Activated CD4-positive, CD25-positive, alpha-beta regulatory T cell treated with anti-CD3 and anti-CD28 coated beads, Interleukin-2, amount 50 U/mL, for 16 hours (primary cell): ENCODE measurements at regions not wholly inside any gene's neighbourhood (a gene's known extent, or its start where the extent isn't known, plus 50 kb on each side); places are given as distances from the start of the nearest gene placed in this dataset.

Experiments used
- DNase-seq: peaks from one replicate; pipeline ENCODE4 v3.0.0-alpha.2; 2020; ENCODE audit warnings: low read depth, low spot score

- DNase-seq: no peak
Observed at GRCh38 chr9:106600955-106601560, 261.9 kb upstream of the ZNF462 start.

GRCh38 chr9:106602344-106602743 lies 260.6 kb upstream of the ZNF462 start:
- DNase-seq: no peak

GRCh38 chr9:106613250-106613737 lies 249.7 kb upstream of the ZNF462 start:
- no peak for DNase-seq

GRCh38 chr9:106615118-106615889 lies 247.7 kb upstream of the ZNF462 start:
- no peak for DNase-seq

GRCh38 chr9:106616026-106616425 lies 246.9 kb upstream of the ZNF462 start:
- DNase-seq: no peak

GRCh38 chr9:106616851-106617345 lies 246.1 kb upstream of the ZNF462 start:
- DNase-seq: no peak

GRCh38 chr9:106619211-106619610 lies 243.8 kb upstream of the ZNF462 start:
- DNase-seq: no peak

- no peak for DNase-seq
Observed at GRCh38 chr9:106620081-106620480, 242.9 kb upstream of the ZNF462 start.

- DNase-seq: no peak
Observed at GRCh38 chr9:106620866-106621265, 242.1 kb upstream of the ZNF462 start.

- DNase-seq: no peak
Observed at GRCh38 chr9:106621313-106622163, 241.4 kb upstream of the ZNF462 start.

GRCh38 chr9:106622164-106622487 lies 240.8 kb upstream of the ZNF462 start:
- DNase-seq: no peak

GRCh38 chr9:106623558-106623957 lies 239.4 kb upstream of the ZNF462 start:
- DNase-seq: no peak

GRCh38 chr9:106625259-106625789 lies 237.6 kb upstream of the ZNF462 start:
- DNase-seq: no peak

GRCh38 chr9:106626936-106627335 lies 236.0 kb upstream of the ZNF462 start:
- DNase-seq: no peak

GRCh38 chr9:106632621-106633020 lies 230.3 kb upstream of the ZNF462 start:
- no peak for DNase-seq

- DNase-seq: no peak
Observed at GRCh38 chr9:106634183-106634582, 228.8 kb upstream of the ZNF462 start.

GRCh38 chr9:106634641-106635040 lies 228.3 kb upstream of the ZNF462 start:
- no peak for DNase-seq

- no peak for DNase-seq
Observed at GRCh38 chr9:106637486-106637885, 225.5 kb upstream of the ZNF462 start.

- no peak for DNase-seq
Observed at GRCh38 chr9:106639873-106640568, 222.9 kb upstream of the ZNF462 start.

- no peak for DNase-seq
Observed at GRCh38 chr9:106643211-106643930, 219.6 kb upstream of the ZNF462 start.

- no peak for DNase-seq
Observed at GRCh38 chr9:106644661-106645060, 218.3 kb upstream of the ZNF462 start.
